ENCODE measurements at regions not wholly inside any gene's neighbourhood (a gene's known extent, or its start where the extent isn't known, plus 50 kb on each side); places are given as distances from the start of the nearest gene placed in this dataset.

- no peak for DNase-seq (ENCODE audit: low spot score)
- Histone ChIP-seq H3K9me3 (ENCODE audit: low read depth, low read length, poor library complexity, severe bottlenecking) (peaks cover 3% of the 10 kb centered on the region), H3K4me3 (ENCODE audit: low read depth, low read length, poor library complexity, severe bottlenecking) (no peak overlapping the region), H3K36me3 (ENCODE audit: insufficient read depth, low read length, poor library complexity, severe bottlenecking) (no peaks in the 10 kb centered on the region), H3K27ac (ENCODE audit: low read depth, low read length, poor library complexity, severe bottlenecking) (no peak overlapping the region), H3K4me1 (ENCODE audit: insufficient read depth, low read length, poor library complexity, severe bottlenecking) (no peaks in the 10 kb centered on the region), H3K27me3 (replicated peaks; ENCODE audit: insufficient read depth, low read depth, low read length, poor library complexity) (peaks cover 6% of the 10 kb centered on the region)
- intact Hi-C loops (cut with micrococcal nuclease; ENCODE audit: unreplicated experiment), result no loop called here
- ChIA-PET POLR2A (ENCODE audit: low non-redundant PET) (no interaction called here), CTCF (no interaction called here)
- TF ChIP-seq CTCF (conservative IDR thresholded peaks at IDR 0.05; ENCODE audit: low read depth, low read length), result no peak
- TF ChIP-seq EZH2 (IDR thresholded peaks at IDR 0.05; ENCODE audit: borderline replicate concordance, low read depth, low read length, poor library complexity, severe bottlenecking), result no peak
- BruUV-seq (replicated peaks), result no TSS peak
Measured at GRCh38 chr2:88818381-88818780, 126.9 kb downstream of the RPIA start.

DNA sequence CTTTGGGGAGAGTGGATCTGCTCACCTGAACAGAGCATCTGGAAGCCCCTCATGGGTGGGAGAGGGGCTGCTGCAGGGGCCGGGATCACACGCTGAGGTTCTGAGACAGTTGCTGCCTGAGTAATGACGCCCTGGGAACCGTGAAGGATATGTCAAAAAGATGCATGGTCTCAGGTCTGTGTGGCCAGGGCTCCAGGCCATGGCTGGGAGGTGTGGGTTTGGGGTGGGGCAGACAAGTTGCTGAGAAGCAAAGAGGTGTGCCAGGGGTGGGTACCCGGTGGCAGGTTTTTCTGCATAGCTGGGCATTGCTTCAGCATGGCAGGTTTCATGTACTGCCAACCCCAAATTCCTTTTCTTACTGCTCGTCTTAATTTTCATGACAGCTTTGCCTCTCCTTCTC, 133.5 kb downstream of the RPIA start:
- Histone ChIP-seq H3K4me3 (ENCODE audit: low read depth, low read length, poor library complexity, severe bottlenecking) (no peak overlapping the region), H3K9me3 (ENCODE audit: low read depth, low read length, poor library complexity, severe bottlenecking) (no peaks in the 10 kb centered on the region), H3K27ac (ENCODE audit: low read depth, low read length, poor library complexity, severe bottlenecking) (no peak overlapping the region), H3K4me1 (ENCODE audit: insufficient read depth, low read length, poor library complexity, severe bottlenecking) (no peaks in the 10 kb centered on the region), H3K36me3 (ENCODE audit: insufficient read depth, low read length, poor library complexity, severe bottlenecking) (no peaks in the 10 kb centered on the region), H3K27me3 (replicated peaks; ENCODE audit: insufficient read depth, low read depth, low read length, poor library complexity) (peaks cover 59% of the 10 kb centered on the region)
- ChIA-PET CTCF (no interaction called here), POLR2A (ENCODE audit: low non-redundant PET) (no interaction called here)
- no peak for DNase-seq (ENCODE audit: low spot score)
- intact Hi-C loops (cut with micrococcal nuclease; ENCODE audit: unreplicated experiment), result no loop called here
- TF ChIP-seq EZH2 (IDR thresholded peaks at IDR 0.05; ENCODE audit: borderline replicate concordance, low read depth, low read length, poor library complexity, severe bottlenecking) (no peak), CTCF (conservative IDR thresholded peaks at IDR 0.05; ENCODE audit: low read depth, low read length) (no peak)
- BruUV-seq (replicated peaks), result no TSS peak

DNA sequence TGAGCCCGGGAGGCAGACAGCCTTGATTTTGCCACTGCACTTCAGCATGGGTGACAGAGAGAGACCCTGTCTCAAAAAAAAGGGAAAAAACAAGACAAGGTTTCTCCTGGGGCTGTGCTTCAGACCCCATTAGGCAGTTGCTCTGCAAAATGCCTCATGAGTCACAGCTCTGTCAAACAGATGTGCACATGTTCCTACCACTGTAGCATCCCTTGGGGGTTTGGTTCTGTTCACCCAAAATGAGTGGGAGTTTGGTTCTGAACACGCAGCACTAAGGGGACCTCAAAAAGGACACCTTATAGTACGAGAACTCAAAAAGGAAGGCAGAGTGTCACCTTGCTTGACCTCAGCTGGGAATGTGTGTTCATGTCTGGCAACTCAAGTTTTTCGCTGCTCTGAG, 134.9 kb downstream of the RPIA start:
- peaks cover 65% of the 10 kb centered on the region for H3K27me3 ChIP-seq (replicated peaks; ENCODE audit: insufficient read depth, low read depth, low read length, poor library complexity)
- no peaks in the 10 kb centered on the region for H3K9me3 ChIP-seq (ENCODE audit: low read depth, low read length, poor library complexity, severe bottlenecking)
- H3K4me1 ChIP-seq (ENCODE audit: insufficient read depth, low read length, poor library complexity, severe bottlenecking), result no peaks in the 10 kb centered on the region
- BruUV-seq (replicated peaks), result no TSS peak
- POLR2A ChIA-PET (ENCODE audit: low non-redundant PET), result no interaction called here
- TF ChIP-seq CTCF (conservative IDR thresholded peaks at IDR 0.05; ENCODE audit: low read depth, low read length), result no peak
- no peak overlapping the region for H3K27ac ChIP-seq (ENCODE audit: low read depth, low read length, poor library complexity, severe bottlenecking)
- H3K4me3 ChIP-seq (ENCODE audit: low read depth, low read length, poor library complexity, severe bottlenecking), result no peak overlapping the region
- H3K36me3 ChIP-seq (ENCODE audit: insufficient read depth, low read length, poor library complexity, severe bottlenecking), result no peaks in the 10 kb centered on the region
- intact Hi-C loops (cut with micrococcal nuclease; ENCODE audit: unreplicated experiment), result no loop called here
- CTCF ChIA-PET, result no interaction called here
- no peak for DNase-seq (ENCODE audit: low spot score)

Measured in A673 (cell line).